OCI-LY3 (cell line): ENCODE measurements at regions not wholly inside any gene's neighbourhood (a gene's known extent, or its start where the extent isn't known, plus 50 kb on each side); places are given as distances from the start of the nearest gene placed in this dataset.

Source experiments
- EZH2phosphoT487 ChIP-seq: fragments of 200-600 bp; shearing (Covaris generic); IDR thresholded peaks from 2 replicates; pipeline ENCODE4 v1.6.1; 2018; ENCODE audit warnings: antibody characterized with exemption, mixed run types, low read depth
- TF ChIP-seq, protein P1 (sequence below): fragments of 200-600, 300-600 bp; sonication (generic); IDR thresholded peaks from 2 replicates; pipeline ENCODE4 v1.5.1; 2014; ENCODE audit warnings: antibody characterized with exemption, low read length, low read depth

DNA sequence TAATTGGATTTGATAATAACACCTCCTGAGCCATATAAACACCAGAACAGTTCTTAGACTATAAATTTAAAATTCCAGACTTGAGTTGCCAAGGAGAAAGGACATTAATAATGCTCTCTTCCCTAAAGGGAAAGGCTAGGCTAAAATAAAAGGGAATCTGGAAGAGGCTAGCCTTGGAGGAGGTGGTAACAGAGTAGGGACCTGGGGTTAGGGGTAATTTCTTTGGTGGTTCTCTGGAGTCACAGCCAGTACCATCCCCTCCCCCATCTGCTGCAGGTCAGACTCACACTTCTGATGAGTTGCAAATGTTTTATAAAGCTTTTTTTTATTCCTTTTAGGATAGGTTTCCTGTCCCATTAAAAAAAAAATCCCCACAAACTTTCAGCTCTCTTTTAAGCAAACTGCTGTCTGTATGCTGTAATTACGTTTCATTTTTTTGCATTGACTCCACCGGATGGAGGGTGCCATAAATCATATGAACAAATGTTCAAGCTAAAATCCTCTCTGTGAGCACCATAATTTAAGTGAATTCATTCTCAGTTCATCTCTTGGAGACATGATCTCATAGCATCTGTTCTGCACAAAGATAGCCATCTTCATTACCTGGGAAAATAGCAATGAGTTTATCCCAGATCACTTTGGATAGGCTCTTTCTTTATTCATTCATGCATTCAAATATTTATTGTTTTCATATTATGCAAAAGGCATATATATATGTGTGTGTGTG, 379.6 kb downstream of the TTLL7 start:
- TF ChIP-seq, protein P1, sequence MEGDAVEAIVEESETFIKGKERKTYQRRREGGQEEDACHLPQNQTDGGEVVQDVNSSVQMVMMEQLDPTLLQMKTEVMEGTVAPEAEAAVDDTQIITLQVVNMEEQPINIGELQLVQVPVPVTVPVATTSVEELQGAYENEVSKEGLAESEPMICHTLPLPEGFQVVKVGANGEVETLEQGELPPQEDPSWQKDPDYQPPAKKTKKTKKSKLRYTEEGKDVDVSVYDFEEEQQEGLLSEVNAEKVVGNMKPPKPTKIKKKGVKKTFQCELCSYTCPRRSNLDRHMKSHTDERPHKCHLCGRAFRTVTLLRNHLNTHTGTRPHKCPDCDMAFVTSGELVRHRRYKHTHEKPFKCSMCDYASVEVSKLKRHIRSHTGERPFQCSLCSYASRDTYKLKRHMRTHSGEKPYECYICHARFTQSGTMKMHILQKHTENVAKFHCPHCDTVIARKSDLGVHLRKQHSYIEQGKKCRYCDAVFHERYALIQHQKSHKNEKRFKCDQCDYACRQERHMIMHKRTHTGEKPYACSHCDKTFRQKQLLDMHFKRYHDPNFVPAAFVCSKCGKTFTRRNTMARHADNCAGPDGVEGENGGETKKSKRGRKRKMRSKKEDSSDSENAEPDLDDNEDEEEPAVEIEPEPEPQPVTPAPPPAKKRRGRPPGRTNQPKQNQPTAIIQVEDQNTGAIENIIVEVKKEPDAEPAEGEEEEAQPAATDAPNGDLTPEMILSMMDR, result no peak
- no peak for TF ChIP-seq EZH2phosphoT487
